ENCODE measurements at regions not wholly inside any gene's neighbourhood (a gene's known extent, or its start where the extent isn't known, plus 50 kb on each side); places are given as distances from the start of the nearest gene placed in this dataset.

DNA sequence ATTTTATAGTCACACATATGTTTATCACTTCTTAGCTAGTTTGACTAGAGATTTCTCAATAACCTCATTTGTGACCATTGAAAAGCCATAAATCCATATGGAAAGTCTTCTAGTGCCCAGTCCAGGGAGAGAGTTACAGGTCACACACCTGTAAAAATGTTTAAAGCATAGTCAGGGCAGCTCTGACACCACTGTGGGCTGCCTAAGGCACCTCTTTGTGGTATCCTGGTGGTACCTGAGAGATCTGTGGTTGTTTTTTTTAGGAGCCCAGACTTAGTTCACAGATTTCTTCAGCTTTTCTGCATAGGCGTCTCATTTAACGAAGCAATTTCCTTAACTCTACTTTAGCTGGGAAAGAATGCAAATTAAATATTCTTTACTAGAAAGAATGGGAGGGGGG is 186.6 kb downstream of the CENPW start:
- Histone ChIP-seq H3K4me3 (ENCODE audit: low read depth, low read length) (no peak overlapping the region), H3K9me3 (ENCODE audit: control insufficient read depth, insufficient read depth, low read depth, low read length) (no peaks in the 10 kb centered on the region), H3K4me1 (ENCODE audit: control insufficient read depth, insufficient read depth, low read length) (no peaks in the 10 kb centered on the region), H3K27ac (ENCODE audit: extremely low read depth, low read depth, low read length) (no peak overlapping the region), H3K36me3 (ENCODE audit: control insufficient read depth in 2 of 2, insufficient read depth in 1 of 2, low read length in 2 of 2) (no peaks in the 10 kb centered on the region)
- CTCF ChIA-PET: no interaction called here
- POLR2A ChIA-PET: no interaction called here
- TF ChIP-seq ZIC2 (tag by site-specific recombination; IDR thresholded peaks at IDR 0.05) (no peak), GLI2 (tag by site-specific recombination; IDR thresholded peaks at IDR 0.05; ENCODE audit: borderline replicate concordance, low read depth) (no peak), ZNF473 (tag by site-specific recombination; IDR thresholded peaks at IDR 0.05) (no peak), ZNF221 (tag by site-specific recombination; IDR thresholded peaks at IDR 0.05; ENCODE audit: borderline replicate concordance) (no peak), ZNF416 (tag by site-specific recombination; IDR thresholded peaks at IDR 0.05) (no peak), ZNF324 (tag by site-specific recombination; IDR thresholded peaks at IDR 0.05) (no peak), ZNF133 (tag by site-specific recombination; IDR thresholded peaks at IDR 0.05) (no peak), ZNF623 (tag by site-specific recombination; IDR thresholded peaks at IDR 0.05) (no peak), TRIM28 (IDR thresholded peaks at IDR 0.05; ENCODE audit: borderline replicate concordance, low read length) (no peak), ZNF544 (tag by site-specific recombination; IDR thresholded peaks at IDR 0.05) (no peak), ZNF701 (tag by site-specific recombination; IDR thresholded peaks at IDR 0.05) (no peak), OVOL3 (tag by site-specific recombination; IDR thresholded peaks at IDR 0.05) (no peak), ZNF175 (tag by site-specific recombination; IDR thresholded peaks at IDR 0.05) (no peak), ZBTB1 (tag by site-specific recombination; IDR thresholded peaks at IDR 0.05) (no peak), ZNF571 (tag by site-specific recombination; IDR thresholded peaks at IDR 0.05) (no peak)
- TF ChIP-seq, protein P1, sequence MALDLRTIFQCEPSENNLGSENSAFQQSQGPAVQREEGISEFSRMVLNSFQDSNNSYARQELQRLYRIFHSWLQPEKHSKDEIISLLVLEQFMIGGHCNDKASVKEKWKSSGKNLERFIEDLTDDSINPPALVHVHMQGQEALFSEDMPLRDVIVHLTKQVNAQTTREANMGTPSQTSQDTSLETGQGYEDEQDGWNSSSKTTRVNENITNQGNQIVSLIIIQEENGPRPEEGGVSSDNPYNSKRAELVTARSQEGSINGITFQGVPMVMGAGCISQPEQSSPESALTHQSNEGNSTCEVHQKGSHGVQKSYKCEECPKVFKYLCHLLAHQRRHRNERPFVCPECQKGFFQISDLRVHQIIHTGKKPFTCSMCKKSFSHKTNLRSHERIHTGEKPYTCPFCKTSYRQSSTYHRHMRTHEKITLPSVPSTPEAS (tag by site-specific recombination; IDR thresholded peaks at IDR 0.05): no peak
- TF ChIP-seq, protein P2, sequence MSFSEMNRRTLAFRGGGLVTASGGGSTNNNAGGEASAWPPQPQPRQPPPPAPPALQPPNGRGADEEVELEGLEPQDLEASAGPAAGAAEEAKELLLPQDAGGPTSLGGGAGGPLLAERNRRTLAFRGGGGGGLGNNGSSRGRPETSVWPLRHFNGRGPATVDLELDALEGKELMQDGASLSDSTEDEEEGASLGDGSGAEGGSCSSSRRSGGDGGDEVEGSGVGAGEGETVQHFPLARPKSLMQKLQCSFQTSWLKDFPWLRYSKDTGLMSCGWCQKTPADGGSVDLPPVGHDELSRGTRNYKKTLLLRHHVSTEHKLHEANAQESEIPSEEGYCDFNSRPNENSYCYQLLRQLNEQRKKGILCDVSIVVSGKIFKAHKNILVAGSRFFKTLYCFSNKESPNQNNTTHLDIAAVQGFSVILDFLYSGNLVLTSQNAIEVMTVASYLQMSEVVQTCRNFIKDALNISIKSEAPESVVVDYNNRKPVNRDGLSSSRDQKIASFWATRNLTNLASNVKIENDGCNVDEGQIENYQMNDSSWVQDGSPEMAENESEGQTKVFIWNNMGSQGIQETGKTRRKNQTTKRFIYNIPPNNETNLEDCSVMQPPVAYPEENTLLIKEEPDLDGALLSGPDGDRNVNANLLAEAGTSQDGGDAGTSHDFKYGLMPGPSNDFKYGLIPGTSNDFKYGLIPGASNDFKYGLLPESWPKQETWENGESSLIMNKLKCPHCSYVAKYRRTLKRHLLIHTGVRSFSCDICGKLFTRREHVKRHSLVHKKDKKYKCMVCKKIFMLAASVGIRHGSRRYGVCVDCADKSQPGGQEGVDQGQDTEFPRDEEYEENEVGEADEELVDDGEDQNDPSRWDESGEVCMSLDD (tag by site-specific recombination; IDR thresholded peaks at IDR 0.05): no peak
- TF ChIP-seq, protein P3, sequence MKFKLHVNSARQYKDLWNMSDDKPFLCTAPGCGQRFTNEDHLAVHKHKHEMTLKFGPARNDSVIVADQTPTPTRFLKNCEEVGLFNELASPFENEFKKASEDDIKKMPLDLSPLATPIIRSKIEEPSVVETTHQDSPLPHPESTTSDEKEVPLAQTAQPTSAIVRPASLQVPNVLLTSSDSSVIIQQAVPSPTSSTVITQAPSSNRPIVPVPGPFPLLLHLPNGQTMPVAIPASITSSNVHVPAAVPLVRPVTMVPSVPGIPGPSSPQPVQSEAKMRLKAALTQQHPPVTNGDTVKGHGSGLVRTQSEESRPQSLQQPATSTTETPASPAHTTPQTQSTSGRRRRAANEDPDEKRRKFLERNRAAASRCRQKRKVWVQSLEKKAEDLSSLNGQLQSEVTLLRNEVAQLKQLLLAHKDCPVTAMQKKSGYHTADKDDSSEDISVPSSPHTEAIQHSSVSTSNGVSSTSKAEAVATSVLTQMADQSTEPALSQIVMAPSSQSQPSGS (tag by site-specific recombination; IDR thresholded peaks at IDR 0.05; ENCODE audit: low read depth): no peak
- TF ChIP-seq, protein P4, sequence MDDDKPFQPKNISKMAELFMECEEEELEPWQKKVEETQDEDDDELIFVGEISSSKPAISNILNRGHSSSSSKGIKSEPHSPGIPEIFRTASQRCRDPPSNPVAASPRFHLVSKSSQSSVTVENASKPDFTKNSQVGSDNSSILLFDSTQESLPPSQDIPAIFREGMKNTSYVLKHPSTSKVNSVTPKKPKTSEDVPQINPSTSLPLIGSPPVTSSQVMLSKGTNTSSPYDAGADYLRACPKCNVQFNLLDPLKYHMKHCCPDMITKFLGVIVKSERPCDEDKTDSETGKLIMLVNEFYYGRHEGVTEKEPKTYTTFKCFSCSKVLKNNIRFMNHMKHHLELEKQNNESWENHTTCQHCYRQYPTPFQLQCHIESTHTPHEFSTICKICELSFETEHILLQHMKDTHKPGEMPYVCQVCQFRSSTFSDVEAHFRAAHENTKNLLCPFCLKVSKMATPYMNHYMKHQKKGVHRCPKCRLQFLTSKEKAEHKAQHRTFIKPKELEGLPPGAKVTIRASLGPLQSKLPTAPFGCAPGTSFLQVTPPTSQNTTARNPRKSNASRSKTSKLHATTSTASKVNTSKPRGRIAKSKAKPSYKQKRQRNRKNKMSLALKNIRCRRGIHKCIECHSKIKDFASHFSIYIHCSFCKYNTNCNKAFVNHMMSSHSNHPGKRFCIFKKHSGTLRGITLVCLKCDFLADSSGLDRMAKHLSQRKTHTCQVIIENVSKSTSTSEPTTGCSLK (tag by site-specific recombination; IDR thresholded peaks at IDR 0.05): no peak

DNA sequence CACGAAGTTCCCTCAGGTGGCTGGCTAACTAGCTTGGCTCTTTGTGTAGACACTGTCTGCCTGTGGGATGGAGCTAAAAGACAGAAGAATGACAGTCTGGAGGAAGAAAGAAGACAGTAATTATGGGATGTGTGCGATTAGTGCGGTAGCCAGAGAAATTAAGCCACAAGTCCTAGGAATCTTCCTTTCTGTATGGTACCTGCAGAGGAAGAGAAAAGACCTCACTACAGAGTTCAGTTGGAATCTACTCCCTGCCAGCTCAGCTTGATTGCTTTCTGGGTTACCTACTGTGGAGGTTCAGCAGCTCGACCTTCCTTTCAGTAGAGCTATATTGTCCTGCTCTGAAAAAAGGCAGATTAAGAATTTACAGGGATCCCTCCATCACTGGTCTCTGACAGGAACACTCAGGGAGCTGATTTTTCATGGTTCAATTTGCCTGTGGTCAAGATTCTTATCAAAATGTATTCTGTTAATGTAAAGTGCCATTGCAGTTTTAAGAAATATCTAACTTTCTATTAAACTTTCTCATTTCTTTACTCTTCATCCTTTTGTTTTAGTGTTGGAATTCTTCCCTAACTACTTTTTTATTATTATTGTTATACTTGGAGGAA is 187.2 kb downstream of the CENPW start:
- no peaks in the 10 kb centered on the region for H3K36me3 ChIP-seq (ENCODE audit: control insufficient read depth in 2 of 2, insufficient read depth in 1 of 2, low read length in 2 of 2)
- TF ChIP-seq, protein P5, sequence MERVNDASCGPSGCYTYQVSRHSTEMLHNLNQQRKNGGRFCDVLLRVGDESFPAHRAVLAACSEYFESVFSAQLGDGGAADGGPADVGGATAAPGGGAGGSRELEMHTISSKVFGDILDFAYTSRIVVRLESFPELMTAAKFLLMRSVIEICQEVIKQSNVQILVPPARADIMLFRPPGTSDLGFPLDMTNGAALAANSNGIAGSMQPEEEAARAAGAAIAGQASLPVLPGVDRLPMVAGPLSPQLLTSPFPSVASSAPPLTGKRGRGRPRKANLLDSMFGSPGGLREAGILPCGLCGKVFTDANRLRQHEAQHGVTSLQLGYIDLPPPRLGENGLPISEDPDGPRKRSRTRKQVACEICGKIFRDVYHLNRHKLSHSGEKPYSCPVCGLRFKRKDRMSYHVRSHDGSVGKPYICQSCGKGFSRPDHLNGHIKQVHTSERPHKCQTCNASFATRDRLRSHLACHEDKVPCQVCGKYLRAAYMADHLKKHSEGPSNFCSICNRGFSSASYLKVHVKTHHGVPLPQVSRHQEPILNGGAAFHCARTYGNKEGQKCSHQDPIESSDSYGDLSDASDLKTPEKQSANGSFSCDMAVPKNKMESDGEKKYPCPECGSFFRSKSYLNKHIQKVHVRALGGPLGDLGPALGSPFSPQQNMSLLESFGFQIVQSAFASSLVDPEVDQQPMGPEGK (tag by site-specific recombination; IDR thresholded peaks at IDR 0.05): no peak
- no peak for TF ChIP-seq PRDM1 (tag by site-specific recombination; IDR thresholded peaks at IDR 0.05)
- CTCF ChIA-PET: no interaction called here
- H3K4me1 ChIP-seq (ENCODE audit: control insufficient read depth, insufficient read depth, low read length): no peaks in the 10 kb centered on the region
- H3K9me3 ChIP-seq (ENCODE audit: control insufficient read depth, insufficient read depth, low read depth, low read length): no peaks in the 10 kb centered on the region
- no peak overlapping the region for H3K4me3 ChIP-seq (ENCODE audit: low read depth, low read length)
- POLR2A ChIA-PET: no interaction called here
- no peak overlapping the region for H3K27ac ChIP-seq (ENCODE audit: extremely low read depth, low read depth, low read length)

Data from HEK293 (cell line).